HEK293T (cell line): ENCODE measurements at regions not wholly inside any gene's neighbourhood (a gene's known extent, or its start where the extent isn't known, plus 50 kb on each side); places are given as distances from the start of the nearest gene placed in this dataset.

Experiments used
- BHLHE40 ChIP-seq: fragments of 450-650 bp; IDR thresholded peaks from 2 replicates; pipeline ENCODE4 v1.6.1; 2016; ENCODE audit warnings: mild to moderate bottlenecking, moderate library complexity, borderline replicate concordance
- CTBP1 ChIP-seq: fragments of 450-650 bp; IDR thresholded peaks from 2 replicates; pipeline ENCODE4 v1.6.1; 2016; ENCODE audit warnings: borderline replicate concordance
- ELF4 ChIP-seq: fragments of 450-650 bp; IDR thresholded peaks from 2 replicates; pipeline ENCODE4 v1.6.1; 2017; ENCODE audit warnings: antibody characterized with exemption
- FOXA1 ChIP-seq: fragments of 450-650 bp; IDR thresholded peaks from 2 replicates; pipeline ENCODE4 v1.6.1; 2016; ENCODE audit warnings: mild to moderate bottlenecking
- FOXK2 ChIP-seq: fragments of 450-650 bp; IDR thresholded peaks from 2 replicates; pipeline ENCODE4 v1.6.1; 2016; ENCODE audit warnings: mild to moderate bottlenecking
- FOXM1 ChIP-seq: fragments of 450-650 bp; IDR thresholded peaks from 2 replicates; pipeline ENCODE4 v1.6.1; 2017; ENCODE audit warnings: mild to moderate bottlenecking, borderline replicate concordance
- L3MBTL2 ChIP-seq: fragments of 450-650 bp; conservative IDR thresholded peaks from 2 replicates; pipeline ENCODE4 v1.6.1; 2016; ENCODE audit warnings: mild to moderate bottlenecking
- NFRKB ChIP-seq: fragments of 450-650 bp; IDR thresholded peaks from 2 replicates; pipeline ENCODE4 v1.6.1; 2016; ENCODE audit warnings: mild to moderate bottlenecking, moderate library complexity
- PKNOX1 ChIP-seq: fragments of 450-650 bp; IDR thresholded peaks from 2 replicates; pipeline ENCODE4 v1.6.1; 2016
- SP1 ChIP-seq: fragments of 450-650 bp; IDR thresholded peaks from 2 replicates; pipeline ENCODE4 v1.6.1; 2017
- SUZ12 ChIP-seq: fragments of 450-650 bp; IDR thresholded peaks from 2 replicates; pipeline ENCODE4 v1.6.1; 2016; ENCODE audit warnings: mild to moderate bottlenecking
- TARDBP ChIP-seq: fragments of 450-650 bp; IDR thresholded peaks from 2 replicates; pipeline ENCODE4 v1.6.1; 2016
- ZNF384 ChIP-seq: fragments of 450-650 bp; IDR thresholded peaks from 2 replicates; pipeline ENCODE4 v1.6.1; 2016

- TF ChIP-seq ELF4 (no peak), L3MBTL2 (no peak), BHLHE40 (no peak), FOXA1 (no peak), FOXM1 (no peak), TARDBP (no peak), PKNOX1 (no peak), SP1 (no peak), CTBP1 (no peak), SUZ12 (no peak), ZNF384 (no peak), FOXK2 (no peak), NFRKB (no peak)
These were observed 126.5 kb upstream of the CMC1 start for GRCh38 chr3:28114893-28115292.
